Peyer's patch (tissue), 4 donors: ENCODE measurements at regions not wholly inside any gene's neighbourhood (a gene's known extent, or its start where the extent isn't known, plus 50 kb on each side); places are given as distances from the start of the nearest gene placed in this dataset.

Experiments
- DNase-seq, 3 donors: peaks; one replicate each; pipeline ENCODE4 v3.0.0-alpha.2; 2017 to 2019
- H3K27ac ChIP-seq, 4 donors: fragments of 200-600 bp; sonication (generic); one replicate each; pipeline ENCODE4 v1.5.1; 2016 to 2019
- H3K27me3 ChIP-seq, 2 donors: fragments of 200-600 bp; sonication (generic); one replicate each; pipeline ENCODE4 v1.5.1; 2019
- H3K36me3 ChIP-seq, 3 donors: fragments of 200-600 bp; sonication (generic); one replicate each; pipeline ENCODE4 v1.5.1; 2016 to 2019
- H3K4me1 ChIP-seq, 4 donors: fragments of 200-600 bp; sonication (generic); one replicate each; pipeline ENCODE4 v1.5.1; 2016 to 2019
- H3K4me3 ChIP-seq, 4 donors: fragments of 200-600 bp; sonication (generic); 1 replicate in 3 of 4; 2 replicates in 1 of 4; pipeline ENCODE4 v1.5.1; 2016 to 2019; ENCODE audit warnings: mild to moderate bottlenecking in 1 of 4
- H3K9me3 ChIP-seq, 4 donors: fragments of 200-600 bp; sonication (generic); one replicate each; pipeline ENCODE4 v1.5.1; 2016 to 2019; ENCODE audit warnings: mild to moderate bottlenecking in 1 of 4
- POLR2A ChIP-seq, 2 donors: fragments of 450-650 bp; IDR thresholded peaks; one replicate each; pipeline ENCODE4 v1.5.1; 2017; ENCODE audit warnings: antibody characterized with exemption in 2 of 2, mild to moderate bottlenecking in 2 of 2, moderate library complexity in 2 of 2
- TF ChIP-seq, protein P1 (sequence below), 6 experiments: fragments of 450-650 bp in 4 of 6; fragments of 200-600 bp in 2 of 6; sonication (generic) in 1 of 6; IDR thresholded peaks; one replicate each; pipeline ENCODE4 v1.5.1; 2017 to 2019; ENCODE audit warnings: antibody characterized with exemption in 6 of 6, mild to moderate bottlenecking in 3 of 6, moderate library complexity in 1 of 6

DNA sequence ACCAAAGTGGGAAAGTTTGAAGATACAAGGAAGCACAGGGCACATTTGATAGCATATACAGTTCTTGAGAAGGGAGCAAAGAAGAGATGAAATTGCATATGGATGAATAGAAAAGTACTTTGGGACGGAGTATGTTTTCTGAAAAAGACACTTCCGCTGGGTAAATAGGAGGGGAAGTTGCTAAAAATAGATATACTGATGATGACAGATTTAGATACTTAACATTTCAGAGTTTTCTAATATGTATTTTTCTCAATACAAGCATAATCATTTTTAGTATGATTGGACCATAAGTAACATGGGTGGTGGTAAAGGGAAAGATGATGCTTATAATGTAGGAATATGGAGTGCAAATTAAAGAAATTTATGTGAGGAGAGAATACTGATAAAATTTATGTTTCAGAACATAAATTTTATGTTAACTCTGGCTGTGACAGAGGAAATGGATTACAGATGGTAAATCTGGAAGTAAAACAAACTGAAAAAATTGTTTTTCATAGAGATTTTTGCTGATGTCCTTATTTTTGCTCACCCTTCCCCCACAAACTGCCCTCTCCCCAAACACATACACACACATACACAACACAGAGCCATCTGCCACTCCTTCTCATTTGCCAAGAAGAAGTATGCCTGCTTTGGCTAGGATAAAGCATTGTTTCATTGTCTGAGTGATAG lies 583.9 kb upstream of the MIR17HG start:
- H3K36me3 ChIP-seq = no peaks in the 10 kb centered on the region
- no peak for TF ChIP-seq POLR2A (IDR thresholded peaks at IDR 0.05)
- TF ChIP-seq, protein P1, sequence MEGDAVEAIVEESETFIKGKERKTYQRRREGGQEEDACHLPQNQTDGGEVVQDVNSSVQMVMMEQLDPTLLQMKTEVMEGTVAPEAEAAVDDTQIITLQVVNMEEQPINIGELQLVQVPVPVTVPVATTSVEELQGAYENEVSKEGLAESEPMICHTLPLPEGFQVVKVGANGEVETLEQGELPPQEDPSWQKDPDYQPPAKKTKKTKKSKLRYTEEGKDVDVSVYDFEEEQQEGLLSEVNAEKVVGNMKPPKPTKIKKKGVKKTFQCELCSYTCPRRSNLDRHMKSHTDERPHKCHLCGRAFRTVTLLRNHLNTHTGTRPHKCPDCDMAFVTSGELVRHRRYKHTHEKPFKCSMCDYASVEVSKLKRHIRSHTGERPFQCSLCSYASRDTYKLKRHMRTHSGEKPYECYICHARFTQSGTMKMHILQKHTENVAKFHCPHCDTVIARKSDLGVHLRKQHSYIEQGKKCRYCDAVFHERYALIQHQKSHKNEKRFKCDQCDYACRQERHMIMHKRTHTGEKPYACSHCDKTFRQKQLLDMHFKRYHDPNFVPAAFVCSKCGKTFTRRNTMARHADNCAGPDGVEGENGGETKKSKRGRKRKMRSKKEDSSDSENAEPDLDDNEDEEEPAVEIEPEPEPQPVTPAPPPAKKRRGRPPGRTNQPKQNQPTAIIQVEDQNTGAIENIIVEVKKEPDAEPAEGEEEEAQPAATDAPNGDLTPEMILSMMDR (IDR thresholded peaks at IDR 0.05) = no peak
- H3K4me3 ChIP-seq = no peak overlapping the region
- no peak for DNase-seq
- no peaks in the 10 kb centered on the region for H3K9me3 ChIP-seq
- no peaks in the 10 kb centered on the region for H3K4me1 ChIP-seq
- H3K27me3 ChIP-seq = no peaks in the 10 kb centered on the region
- no peak overlapping the region for H3K27ac ChIP-seq

DNA sequence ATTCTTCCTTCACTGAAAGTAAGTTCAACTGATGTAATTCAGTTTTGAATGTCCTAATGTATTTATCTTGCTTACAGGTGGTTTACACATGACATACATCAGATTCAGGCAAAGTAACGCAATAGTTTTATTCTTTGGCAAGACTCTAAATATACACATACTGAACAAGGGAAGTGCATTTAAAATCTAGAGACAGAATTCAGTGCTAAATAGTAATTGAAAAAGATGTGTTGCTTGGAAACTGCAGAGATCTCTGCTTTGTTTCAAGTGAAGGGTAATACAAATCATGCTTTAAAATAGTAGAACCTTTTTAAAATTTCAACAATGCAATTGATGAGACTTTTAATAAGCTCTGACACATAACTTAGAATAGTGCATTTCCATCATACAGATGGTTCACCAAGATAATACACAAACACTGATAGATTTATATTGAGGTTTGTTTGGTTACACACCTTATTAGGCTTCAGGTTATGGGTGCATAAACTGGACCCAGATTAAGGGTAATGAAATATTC lies 581.0 kb upstream of the MIR17HG start:
- Histone ChIP-seq H3K4me3 (no peak overlapping the region), H3K4me1 (no peaks in the 10 kb centered on the region), H3K27me3 (no peaks in the 10 kb centered on the region), H3K27ac (no peak overlapping the region), H3K36me3 (no peaks in the 10 kb centered on the region), H3K9me3 (no peaks in the 10 kb centered on the region)
- TF ChIP-seq, protein P1 (IDR thresholded peaks at IDR 0.05) = no peak
- no peak for TF ChIP-seq POLR2A (IDR thresholded peaks at IDR 0.05)
- DNase-seq = no peak

DNA sequence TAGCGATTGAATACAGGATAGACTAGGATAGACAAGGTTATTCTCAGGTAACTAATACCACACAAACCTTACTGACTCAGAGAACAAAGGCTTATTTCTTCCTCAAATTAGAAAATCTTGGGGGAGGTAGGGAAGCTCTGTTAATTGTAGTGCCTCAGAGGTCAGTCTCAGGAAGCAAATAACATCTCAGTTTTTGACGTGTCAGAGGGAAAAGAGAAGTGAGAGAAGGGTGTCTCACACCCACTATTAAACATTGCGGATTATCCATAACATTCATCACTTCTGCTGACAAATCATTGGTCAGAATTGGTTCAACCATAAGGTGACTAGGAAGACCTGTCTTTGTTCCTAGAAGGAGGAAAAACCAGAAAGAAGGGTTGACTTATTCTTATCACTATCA lies 579.4 kb upstream of the MIR17HG start:
- Histone ChIP-seq H3K4me3 (no peak overlapping the region), H3K27ac (no peak overlapping the region), H3K4me1 (no peaks in the 10 kb centered on the region), H3K9me3 (no peaks in the 10 kb centered on the region), H3K36me3 (no peaks in the 10 kb centered on the region), H3K27me3 (no peaks in the 10 kb centered on the region)
- DNase-seq = no peak
- TF ChIP-seq, protein P1 (IDR thresholded peaks at IDR 0.05) = no peak
- no peak for TF ChIP-seq POLR2A (IDR thresholded peaks at IDR 0.05)

DNA sequence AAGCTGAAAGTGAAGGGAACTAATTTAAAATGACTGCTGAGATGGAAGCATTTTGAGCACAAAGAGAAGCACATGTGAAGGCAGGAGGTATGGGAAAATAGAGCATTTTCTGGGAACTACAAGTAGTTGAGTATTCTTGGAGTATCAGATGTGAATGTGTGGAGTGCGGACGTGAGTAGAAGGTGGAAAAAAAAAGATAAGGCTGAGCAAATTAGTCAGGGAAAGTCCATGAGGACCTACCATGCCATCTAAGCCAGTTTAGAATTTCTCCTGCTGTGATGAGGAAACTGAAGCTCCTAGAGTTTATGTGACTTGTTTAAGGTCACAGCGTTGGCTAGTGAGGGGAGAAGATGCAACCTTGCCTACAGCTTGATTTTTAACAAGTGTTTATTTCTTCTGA lies 578.1 kb upstream of the MIR17HG start:
- no peak for DNase-seq
- H3K4me1 ChIP-seq = no peaks in the 10 kb centered on the region
- no peak overlapping the region for H3K27ac ChIP-seq
- no peaks in the 10 kb centered on the region for H3K9me3 ChIP-seq
- no peak overlapping the region for H3K4me3 ChIP-seq
- no peaks in the 10 kb centered on the region for H3K27me3 ChIP-seq
- H3K36me3 ChIP-seq = no peaks in the 10 kb centered on the region
- TF ChIP-seq, protein P1 (IDR thresholded peaks at IDR 0.05) = no peak
- no peak for TF ChIP-seq POLR2A (IDR thresholded peaks at IDR 0.05)

DNA sequence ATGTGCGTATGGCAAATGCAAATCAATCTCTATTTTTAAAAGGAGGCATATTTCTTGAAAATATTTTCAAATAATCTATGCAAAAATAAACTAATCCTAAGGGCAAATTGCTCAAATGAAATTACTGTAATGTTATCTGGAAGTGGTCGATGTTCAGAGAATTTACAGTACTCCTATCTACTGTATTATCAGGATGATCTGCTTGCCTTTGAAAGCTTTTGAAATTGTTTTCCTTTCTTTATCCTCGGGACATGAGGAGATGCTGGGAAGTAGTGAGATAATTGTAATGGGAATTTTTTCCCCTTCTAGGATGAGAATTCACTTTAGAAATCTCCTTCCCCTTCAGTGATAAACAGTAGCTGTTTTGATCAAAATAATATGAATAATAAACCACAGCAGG lies 577.2 kb upstream of the MIR17HG start:
- Histone ChIP-seq H3K27ac (no peak overlapping the region), H3K27me3 (no peaks in the 10 kb centered on the region), H3K4me1 (no peaks in the 10 kb centered on the region), H3K36me3 (no peaks in the 10 kb centered on the region), H3K4me3 (no peak overlapping the region), H3K9me3 (no peaks in the 10 kb centered on the region)
- DNase-seq = no peak
- TF ChIP-seq, protein P1 (IDR thresholded peaks at IDR 0.05) = no peak
- TF ChIP-seq POLR2A (IDR thresholded peaks at IDR 0.05) = no peak
